Activated naive CD8-positive, alpha-beta T cell treated with anti-CD3 and anti-CD28 coated beads, Interleukin-2, amount 10 ng/mL, durations not matched to agents 7 days and 5 days (primary cell): ENCODE measurements at regions not wholly inside any gene's neighbourhood (a gene's known extent, or its start where the extent isn't known, plus 50 kb on each side); places are given as distances from the start of the nearest gene placed in this dataset.

Source experiments
- ATAC-seq: fragments of 150-1000 bp; cut with Tn5 transposase; one replicate; pipeline ENCODE4 v1.10.0; 2021; ENCODE audit warnings: low read depth, moderate library complexity
- POLR2A ChIA-PET: fragments of 350-600 bp; sonication (Branson Sonifier 250); formaldehyde crosslinking; loops from one replicate; lab custom pipeline; 2021; ENCODE audit warnings: antibody characterized with exemption; lab: Charles Lee
- DNase-seq: peaks from one replicate; pipeline ENCODE4 v3.0.0; 2021
- H3K27ac Mint-ChIP-seq: one replicate; pipeline ENCODE4 v1.8.0; 2022; ENCODE audit warnings: mild to moderate bottlenecking, mixed read lengths
- H3K27me3 Mint-ChIP-seq: one replicate; pipeline ENCODE4 v1.8.0; 2022; ENCODE audit warnings: mild to moderate bottlenecking, moderate library complexity, mixed read lengths
- H3K36me3 Mint-ChIP-seq: one replicate; pipeline ENCODE4 v1.8.0; 2021; ENCODE audit warnings: mild to moderate bottlenecking, mixed read lengths
- H3K4me1 Mint-ChIP-seq: one replicate; pipeline ENCODE4 v1.8.0; 2021; ENCODE audit warnings: mixed read lengths
- H3K4me3 Mint-ChIP-seq: one replicate; pipeline ENCODE4 v1.8.0; 2022; ENCODE audit warnings: mild to moderate bottlenecking, moderate library complexity, mixed read lengths
- H3K9me3 Mint-ChIP-seq: one replicate; pipeline ENCODE4 v1.8.0; 2021; ENCODE audit warnings: mixed read lengths

- DNase-seq (no peak), ATAC-seq (no peak)
- POLR2A ChIA-PET: no interaction called here
- Mint-ChIP-seq H3K9me3 (no peaks in the 10 kb centered on the region), H3K27me3 (no peaks in the 10 kb centered on the region), H3K27ac (no peak overlapping the region), H3K4me1 (no peaks in the 10 kb centered on the region), H3K4me3 (no peak overlapping the region), H3K36me3 (no peaks in the 10 kb centered on the region)
Observed at GRCh38 chr9:107675351-107676259, 186.0 kb upstream of the KLF4 start.

GRCh38 chr9:107674721-107675277 is 185.2 kb upstream of the KLF4 start:
- Mint-ChIP-seq H3K4me3 (no peak overlapping the region), H3K4me1 (no peaks in the 10 kb centered on the region), H3K36me3 (no peaks in the 10 kb centered on the region), H3K27ac (no peak overlapping the region), H3K9me3 (no peaks in the 10 kb centered on the region), H3K27me3 (no peaks in the 10 kb centered on the region)
- POLR2A ChIA-PET: no interaction called here
- no peak for ATAC-seq
- no peak for DNase-seq

DNA sequence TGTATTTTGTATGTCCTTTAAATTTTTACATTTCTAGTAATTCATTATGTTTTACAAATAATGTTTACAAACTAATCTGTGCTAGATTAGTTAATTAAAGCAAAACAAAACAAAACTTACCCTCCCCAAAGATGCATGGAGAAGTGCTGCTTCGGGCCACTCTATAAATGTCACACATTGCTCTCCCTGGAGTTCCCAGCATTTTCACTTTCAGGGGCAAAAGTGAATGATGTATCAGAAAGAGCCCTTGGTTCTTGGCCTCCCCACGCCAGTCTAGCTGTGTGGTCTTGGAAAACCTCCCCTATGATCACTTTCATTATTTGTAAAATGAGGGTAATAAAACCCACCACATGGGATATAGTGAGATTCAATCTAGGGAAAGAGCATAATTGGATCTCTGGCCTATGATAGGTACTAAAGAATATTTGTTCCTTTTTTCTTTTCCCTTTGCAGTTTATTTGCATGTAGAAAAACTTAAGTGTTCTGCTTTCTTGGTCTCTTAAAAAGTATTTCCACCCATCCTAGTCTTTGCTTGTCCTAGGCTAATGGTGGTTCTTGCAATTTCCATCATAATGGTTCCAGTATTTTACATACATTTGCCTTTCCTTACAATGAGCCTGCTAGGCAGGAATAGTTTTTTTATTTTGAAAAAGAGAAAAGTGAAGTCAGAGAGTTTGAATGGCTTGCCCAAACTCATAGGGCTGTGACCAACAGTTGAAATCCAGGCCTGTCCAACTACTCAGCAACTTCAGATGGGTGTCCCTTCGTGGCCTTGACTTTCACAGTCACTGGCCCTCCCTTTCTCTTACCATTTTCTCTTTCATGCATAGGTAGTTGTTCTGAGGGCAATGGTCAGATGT is 184.5 kb upstream of the KLF4 start:
- DNase-seq (no peak), ATAC-seq (no peak)
- no peaks in the 10 kb centered on the region for H3K4me1 Mint-ChIP-seq
- POLR2A ChIA-PET: no interaction called here
- H3K4me3 Mint-ChIP-seq: no peak overlapping the region
- H3K27ac Mint-ChIP-seq: no peak overlapping the region
- H3K36me3 Mint-ChIP-seq: no peaks in the 10 kb centered on the region
- no peaks in the 10 kb centered on the region for H3K27me3 Mint-ChIP-seq
- H3K9me3 Mint-ChIP-seq: no peaks in the 10 kb centered on the region

- no peak for ATAC-seq
- POLR2A ChIA-PET: no interaction called here
- Mint-ChIP-seq H3K36me3 (no peaks in the 10 kb centered on the region), H3K27me3 (no peaks in the 10 kb centered on the region), H3K4me1 (no peaks in the 10 kb centered on the region), H3K4me3 (no peak overlapping the region), H3K9me3 (no peaks in the 10 kb centered on the region), H3K27ac (no peak overlapping the region)
- DNase-seq: no peak
Observed at GRCh38 chr9:107671588-107671987, 182.0 kb upstream of the KLF4 start.

GRCh38 chr9:107669422-107669821 is 179.9 kb upstream of the KLF4 start:
- POLR2A ChIA-PET: no interaction called here
- Mint-ChIP-seq H3K4me3 (no peak overlapping the region), H3K27me3 (no peaks in the 10 kb centered on the region), H3K36me3 (no peaks in the 10 kb centered on the region), H3K4me1 (peaks cover under 1% of the 10 kb centered on the region), H3K9me3 (peaks cover 2% of the 10 kb centered on the region), H3K27ac (no peak overlapping the region)
- ATAC-seq (no peak), DNase-seq (no peak)

- Mint-ChIP-seq H3K9me3 (peaks cover 2% of the 10 kb centered on the region), H3K4me1 (peaks cover 2% of the 10 kb centered on the region), H3K27ac (no peak overlapping the region), H3K4me3 (no peak overlapping the region), H3K27me3 (no peaks in the 10 kb centered on the region), H3K36me3 (no peaks in the 10 kb centered on the region)
- POLR2A ChIA-PET: no interaction called here
- DNase-seq (no peak), ATAC-seq (no peak)
Observed at GRCh38 chr9:107667231-107668070, 177.9 kb upstream of the KLF4 start.

DNA sequence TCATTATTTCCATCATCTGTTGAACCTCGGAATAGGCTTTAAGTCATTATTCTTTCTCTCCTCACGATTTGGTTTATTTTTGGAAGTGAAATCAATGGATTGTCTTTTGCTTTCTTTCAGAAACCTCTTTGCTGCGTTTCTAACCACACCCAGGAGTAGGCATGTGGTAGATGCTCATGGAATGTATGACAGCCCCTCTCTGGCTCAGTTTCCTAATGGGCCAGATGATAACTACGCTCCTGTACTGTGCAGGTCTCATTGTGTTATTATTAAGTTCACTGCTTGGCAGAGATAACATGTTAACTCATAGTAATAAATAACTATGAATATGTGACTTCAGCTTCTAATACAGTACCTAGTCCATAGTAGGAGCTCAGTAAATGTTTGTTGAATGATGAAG is 175.5 kb upstream of the KLF4 start:
- Mint-ChIP-seq H3K27ac (no peak overlapping the region), H3K4me1 (peaks cover 2% of the 10 kb centered on the region)

DNA sequence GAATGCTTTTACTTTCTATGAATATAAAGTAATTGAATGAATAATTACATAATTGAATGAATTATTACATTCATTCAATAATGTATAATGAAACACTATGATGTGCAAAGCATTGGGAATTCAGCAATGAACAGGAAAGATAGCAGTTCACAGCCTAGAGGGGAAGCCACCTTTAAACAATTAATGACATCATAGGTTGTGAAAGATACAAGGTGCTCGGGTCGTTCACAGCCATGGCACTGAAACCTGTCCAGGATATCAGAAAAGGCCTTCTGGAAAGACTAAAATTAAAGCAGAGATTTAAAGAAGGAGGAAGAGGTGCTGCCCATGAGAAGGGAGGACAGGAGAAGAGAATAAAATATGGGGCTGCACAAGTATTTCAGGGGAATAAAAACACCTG is 171.4 kb upstream of the KLF4 start:
- DNase-seq (no peak), ATAC-seq (no peak)
- H3K9me3 Mint-ChIP-seq: no peaks in the 10 kb centered on the region
- H3K27me3 Mint-ChIP-seq: no peaks in the 10 kb centered on the region
- peaks cover 2% of the 10 kb centered on the region for H3K4me1 Mint-ChIP-seq
- H3K36me3 Mint-ChIP-seq: no peaks in the 10 kb centered on the region
- no peak overlapping the region for H3K4me3 Mint-ChIP-seq
- POLR2A ChIA-PET: no interaction called here
- H3K27ac Mint-ChIP-seq: no peak overlapping the region

More for the DNA sequence above, 175.5 kb upstream of the KLF4 start:
- H3K4me3 Mint-ChIP-seq: no peak overlapping the region
- peaks cover 2% of the 10 kb centered on the region for H3K9me3 Mint-ChIP-seq
- DNase-seq: no peak
- no peak for ATAC-seq
- H3K36me3 Mint-ChIP-seq: no peaks in the 10 kb centered on the region
- POLR2A ChIA-PET: no interaction called here
- H3K27me3 Mint-ChIP-seq: no peaks in the 10 kb centered on the region

DNA sequence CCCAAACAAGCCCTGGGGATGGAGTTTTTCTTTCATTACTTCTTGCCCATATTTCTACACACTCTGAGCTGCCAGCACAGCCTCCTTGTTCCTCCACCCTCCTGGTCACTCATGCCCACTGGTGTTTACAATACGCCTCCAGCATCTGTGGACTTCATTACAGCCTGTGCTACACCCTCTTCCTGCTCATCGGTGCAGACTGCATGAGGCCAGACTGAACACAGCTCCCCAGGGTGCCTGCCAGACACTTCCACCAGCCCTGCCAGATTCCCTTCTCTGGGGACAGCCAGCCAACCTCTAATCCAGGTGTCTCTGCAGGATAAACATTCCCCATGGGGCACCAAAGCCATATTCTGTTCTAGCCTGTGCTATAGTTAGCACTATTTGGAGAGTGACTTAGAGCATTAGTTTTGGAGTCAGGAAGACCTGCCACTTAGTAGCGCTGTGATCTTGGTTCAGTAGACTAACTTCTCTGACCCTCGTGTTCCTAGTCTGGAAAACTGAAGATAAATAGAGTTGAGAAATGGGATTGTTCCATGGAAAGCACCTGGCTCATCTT is 163.8 kb upstream of the KLF4 start:
- no peaks in the 10 kb centered on the region for H3K27me3 Mint-ChIP-seq
- H3K36me3 Mint-ChIP-seq: no peaks in the 10 kb centered on the region
- POLR2A ChIA-PET: no interaction called here
- H3K4me1 Mint-ChIP-seq: no peaks in the 10 kb centered on the region
- H3K4me3 Mint-ChIP-seq: no peak overlapping the region
- H3K9me3 Mint-ChIP-seq: no peaks in the 10 kb centered on the region
- no peak for DNase-seq
- no peak overlapping the region for H3K27ac Mint-ChIP-seq
- ATAC-seq: no peak

DNA sequence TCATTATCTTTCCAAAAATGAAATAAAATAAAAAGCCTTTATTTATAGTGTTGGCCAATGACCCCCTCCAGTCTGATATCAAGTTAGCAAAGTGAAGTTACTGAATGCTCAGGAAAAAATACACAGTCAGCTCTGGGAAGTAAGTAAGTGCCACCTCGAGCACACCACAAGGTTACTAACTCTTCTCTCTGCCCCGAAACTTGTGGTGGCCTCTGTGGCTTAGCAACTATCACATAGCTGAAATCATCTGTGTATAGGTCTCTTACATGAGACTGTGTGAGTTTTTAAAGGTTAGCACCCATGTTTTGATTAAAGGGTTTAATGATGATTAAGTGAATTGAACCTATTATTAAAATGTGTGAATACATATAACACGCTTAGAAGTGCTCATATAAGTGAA is 161.4 kb upstream of the KLF4 start:
- Mint-ChIP-seq H3K4me3 (no peak overlapping the region), H3K9me3 (no peaks in the 10 kb centered on the region), H3K27ac (no peak overlapping the region), H3K36me3 (no peaks in the 10 kb centered on the region), H3K4me1 (no peaks in the 10 kb centered on the region), H3K27me3 (peaks cover 1% of the 10 kb centered on the region)
- ATAC-seq (no peak), DNase-seq (no peak)
- POLR2A ChIA-PET: no interaction called here

GRCh38 chr9:107650321-107650720 is 160.8 kb upstream of the KLF4 start:
- no peak for ATAC-seq
- Mint-ChIP-seq H3K4me1 (no peaks in the 10 kb centered on the region), H3K4me3 (no peak overlapping the region), H3K27ac (no peak overlapping the region), H3K9me3 (no peaks in the 10 kb centered on the region), H3K27me3 (peaks cover 1% of the 10 kb centered on the region), H3K36me3 (no peaks in the 10 kb centered on the region)
- POLR2A ChIA-PET: no interaction called here
- no peak for DNase-seq

- ATAC-seq (no peak), DNase-seq (no peak)
- POLR2A ChIA-PET: no interaction called here
- Mint-ChIP-seq H3K4me1 (no peaks in the 10 kb centered on the region), H3K4me3 (no peak overlapping the region), H3K27ac (no peak overlapping the region), H3K9me3 (no peaks in the 10 kb centered on the region), H3K27me3 (peaks cover 1% of the 10 kb centered on the region), H3K36me3 (no peaks in the 10 kb centered on the region)
Observed at GRCh38 chr9:107648153-107648715, 158.7 kb upstream of the KLF4 start.
